HUES48 (cell line): ENCODE measurements at regions not wholly inside any gene's neighbourhood (a gene's known extent, or its start where the extent isn't known, plus 50 kb on each side); places are given as distances from the start of the nearest gene placed in this dataset.
"Not testable (repeated sequence)": the region's sequence is repeated elsewhere in the genome, so short reads cannot be mapped to it uniquely, and the experiment has no call there.

Experiments
- H3K27ac ChIP-seq: one replicate; pipeline ENCODE4 v1.7.0; 2013; ENCODE audit warnings: low read depth, low read length, inconsistent platforms
- H3K27me3 ChIP-seq: 2 replicates; pipeline ENCODE4 v1.6.1; 2013; ENCODE audit warnings: mild to moderate bottlenecking, low read length; ENCODE audit not compliant: control insufficient read depth, insufficient read depth
- H3K36me3 ChIP-seq: 2 replicates; pipeline ENCODE4 v1.6.1; 2013; ENCODE audit warnings: low read length; ENCODE audit not compliant: control insufficient read depth, insufficient read depth
- H3K4me1 ChIP-seq: 2 replicates; pipeline ENCODE4 v1.6.1; 2013; ENCODE audit warnings: mild to moderate bottlenecking, low read length; ENCODE audit not compliant: control insufficient read depth, insufficient read depth
- H3K4me3 ChIP-seq: 2 replicates; pipeline ENCODE4 v1.5.1; 2013; ENCODE audit warnings: mild to moderate bottlenecking, low read depth, low read length
- H3K9ac ChIP-seq: 2 replicates; pipeline ENCODE4 v1.6.1; 2013; ENCODE audit warnings: mild to moderate bottlenecking, low read depth, low read length, moderate library complexity
- H3K9me3 ChIP-seq: 2 replicates; pipeline ENCODE4 v1.6.1; 2013; ENCODE audit warnings: low read length; ENCODE audit not compliant: control insufficient read depth, insufficient read depth

- H3K36me3 ChIP-seq: no peaks in the 10 kb centered on the region
- H3K9me3 ChIP-seq: no peaks in the 10 kb centered on the region
- H3K27ac ChIP-seq: no peak overlapping the region
- no peak overlapping the region for H3K9ac ChIP-seq
- H3K4me1 ChIP-seq: no peaks in the 10 kb centered on the region
- no peaks in the 10 kb centered on the region for H3K27me3 ChIP-seq
- H3K4me3 ChIP-seq: no peak overlapping the region
Measured at GRCh38 chr17:33950061-33950460, 305.0 kb upstream of the CCL2 start.

GRCh38 chr17:33952425-33952824 is 302.7 kb upstream of the CCL2 start:
- H3K27me3 ChIP-seq: no peaks in the 10 kb centered on the region
- no peak overlapping the region for H3K4me3 ChIP-seq
- no peak overlapping the region for H3K9ac ChIP-seq

GRCh38 chr17:33954597-33954996 is 300.5 kb upstream of the CCL2 start:
- H3K9ac ChIP-seq: no peak overlapping the region
- no peak overlapping the region for H3K4me3 ChIP-seq
- H3K9me3 ChIP-seq: peaks cover 5% of the 10 kb centered on the region; the same call in 1 of the 2 replicates
- no peak overlapping the region for H3K27ac ChIP-seq
- no peaks in the 10 kb centered on the region for H3K27me3 ChIP-seq
- no peaks in the 10 kb centered on the region for H3K36me3 ChIP-seq
- no peaks in the 10 kb centered on the region for H3K4me1 ChIP-seq

More at GRCh38 chr17:33952425-33952824, 302.7 kb upstream of the CCL2 start:
- H3K9me3 ChIP-seq: no peaks in the 10 kb centered on the region
- H3K36me3 ChIP-seq: no peaks in the 10 kb centered on the region
- H3K27ac ChIP-seq: no peak overlapping the region
- H3K4me1 ChIP-seq: no peaks in the 10 kb centered on the region

- H3K9me3 ChIP-seq: peaks cover 5% of the 10 kb centered on the region; the same call in 1 of the 2 replicates
- no peak overlapping the region for H3K4me3 ChIP-seq
- H3K27ac ChIP-seq: no peak overlapping the region
- H3K4me1 ChIP-seq: no peaks in the 10 kb centered on the region
- H3K9ac ChIP-seq: no peak overlapping the region
- H3K27me3 ChIP-seq: no peaks in the 10 kb centered on the region
- no peaks in the 10 kb centered on the region for H3K36me3 ChIP-seq
Measured at GRCh38 chr17:33955461-33955860, 299.6 kb upstream of the CCL2 start.

- H3K9ac ChIP-seq, H3K4me3 ChIP-seq, H3K9me3 ChIP-seq, H3K27me3 ChIP-seq, H3K36me3 ChIP-seq, H3K27ac ChIP-seq, H3K4me1 ChIP-seq: not testable (repeated sequence)
Measured at GRCh38 chr17:33959098-33959497, 296.0 kb upstream of the CCL2 start.

GRCh38 chr17:33962857-33963655 is 292.0 kb upstream of the CCL2 start:
- Histone ChIP-seq H3K36me3 (no peaks in the 10 kb centered on the region), H3K27ac (no peak overlapping the region), H3K9ac (no peak overlapping the region), H3K9me3 (peaks cover 5% of the 10 kb centered on the region; the same call in 1 of the 2 replicates), H3K4me1 (no peaks in the 10 kb centered on the region), H3K4me3 (no peak overlapping the region), H3K27me3 (no peaks in the 10 kb centered on the region)

- Histone ChIP-seq H3K4me3 (no peak overlapping the region), H3K9ac (no peak overlapping the region), H3K27ac (no peak overlapping the region), H3K36me3 (no peaks in the 10 kb centered on the region), H3K9me3 (no peaks in the 10 kb centered on the region), H3K4me1 (no peaks in the 10 kb centered on the region), H3K27me3 (no peaks in the 10 kb centered on the region)
Measured at GRCh38 chr17:33964344-33964979, 290.6 kb upstream of the CCL2 start.

GRCh38 chr17:33966410-33967059 is 288.6 kb upstream of the CCL2 start:
- Histone ChIP-seq H3K36me3 (no peaks in the 10 kb centered on the region), H3K27me3 (no peaks in the 10 kb centered on the region), H3K27ac (no peak overlapping the region), H3K4me1 (no peaks in the 10 kb centered on the region), H3K9ac (no peak overlapping the region), H3K9me3 (no peaks in the 10 kb centered on the region), H3K4me3 (no peak overlapping the region)

- H3K36me3 ChIP-seq: no peaks in the 10 kb centered on the region
- H3K27me3 ChIP-seq: no peaks in the 10 kb centered on the region
- H3K9ac ChIP-seq: no peak overlapping the region
- H3K4me1 ChIP-seq: no peaks in the 10 kb centered on the region
- H3K4me3 ChIP-seq: no peak overlapping the region
- H3K27ac ChIP-seq: no peak overlapping the region
- H3K9me3 ChIP-seq: no peaks in the 10 kb centered on the region
Measured at GRCh38 chr17:33967608-33968349, 287.3 kb upstream of the CCL2 start.

- no peaks in the 10 kb centered on the region for H3K36me3 ChIP-seq
- no peak overlapping the region for H3K27ac ChIP-seq
- H3K9ac ChIP-seq: no peak overlapping the region
- H3K27me3 ChIP-seq: no peaks in the 10 kb centered on the region
- H3K4me1 ChIP-seq: no peaks in the 10 kb centered on the region
- no peaks in the 10 kb centered on the region for H3K9me3 ChIP-seq
- H3K4me3 ChIP-seq: no peak overlapping the region
Measured at GRCh38 chr17:33968350-33969044, 286.6 kb upstream of the CCL2 start.
